SH-SY5Y (cell line): ENCODE measurements at regions not wholly inside any gene's neighbourhood (a gene's known extent, or its start where the extent isn't known, plus 50 kb on each side); places are given as distances from the start of the nearest gene placed in this dataset.

ENCODE experiments used
- GATA2 ChIP-seq: IDR thresholded peaks from 2 replicates; pipeline ENCODE4 v1.6.1; 2011; ENCODE audit warnings: mild to moderate bottlenecking, low read depth, low read length
- GATA3 ChIP-seq: IDR thresholded peaks from 2 replicates; pipeline ENCODE4 v1.6.1; 2011; ENCODE audit warnings: low read depth, mild to moderate bottlenecking, low read length, moderate library complexity

GRCh38 chr10:60479305-60480020 is 89.8 kb upstream of the ANK3 start:
- TF ChIP-seq GATA3 (no peak), GATA2 (no peak)
